Activated T-helper 1 cell treated with anti-CD3 and anti-CD28 coated beads, Interleukin-2, amount 50 U/mL, for 16 hours (primary cell): ENCODE measurements at regions not wholly inside any gene's neighbourhood (a gene's known extent, or its start where the extent isn't known, plus 50 kb on each side); places are given as distances from the start of the nearest gene placed in this dataset.

Source experiments
- DNase-seq, 2 donors: peaks; one replicate each; pipeline ENCODE4 v3.0.0-alpha.2; 2020; ENCODE audit warnings: low read depth in 1 of 2, low spot score in 1 of 2

- DNase-seq: no peak
Observed at GRCh38 chr13:83350569-83350968, 531.7 kb downstream of the SLITRK1 start.

- DNase-seq: no peak
Observed at GRCh38 chr13:83344518-83344917, 537.8 kb downstream of the SLITRK1 start.

- no peak for DNase-seq
Observed at GRCh38 chr13:83340170-83340569, 542.1 kb downstream of the SLITRK1 start.

GRCh38 chr13:83333614-83334388 is 548.5 kb downstream of the SLITRK1 start:
- DNase-seq: no peak

GRCh38 chr13:83332751-83333150 is 549.5 kb downstream of the SLITRK1 start:
- DNase-seq: no peak

- DNase-seq: no peak
Observed at GRCh38 chr13:83327091-83327490, 555.2 kb downstream of the SLITRK1 start.

- no peak for DNase-seq
Observed at GRCh38 chr13:83325125-83325853, 557.0 kb downstream of the SLITRK1 start.

GRCh38 chr13:83311886-83312577 is 570.2 kb downstream of the SLITRK1 start:
- DNase-seq: no peak

- DNase-seq: no peak
Observed at GRCh38 chr13:83298617-83299016, 583.7 kb downstream of the SLITRK1 start.

GRCh38 chr13:83297586-83298290 is 584.5 kb downstream of the SLITRK1 start:
- DNase-seq: no peak

GRCh38 chr13:83295686-83296085 is 586.6 kb downstream of the SLITRK1 start:
- no peak for DNase-seq

GRCh38 chr13:83286737-83287136 is 595.5 kb downstream of the SLITRK1 start:
- DNase-seq: no peak

- DNase-seq: no peak
Observed at GRCh38 chr13:83281654-83282053, 600.6 kb downstream of the SLITRK1 start.

- DNase-seq: no peak
Observed at GRCh38 chr13:83274679-83275078, 607.6 kb downstream of the SLITRK1 start.

GRCh38 chr13:83272652-83273240 is 609.5 kb downstream of the SLITRK1 start:
- no peak for DNase-seq

GRCh38 chr13:83272076-83272475 is 610.2 kb downstream of the SLITRK1 start:
- no peak for DNase-seq

GRCh38 chr13:83265279-83265678 is 617.0 kb downstream of the SLITRK1 start:
- DNase-seq: no peak

GRCh38 chr13:83248751-83249150 is 633.5 kb downstream of the SLITRK1 start:
- DNase-seq: no peak

- DNase-seq: no peak
Observed at GRCh38 chr13:83232626-83233025, 649.6 kb downstream of the SLITRK1 start.

GRCh38 chr13:83229574-83230305 is 652.5 kb downstream of the SLITRK1 start:
- no peak for DNase-seq
